ENCODE measurements at regions not wholly inside any gene's neighbourhood (a gene's known extent, or its start where the extent isn't known, plus 50 kb on each side); places are given as distances from the start of the nearest gene placed in this dataset.

DNA sequence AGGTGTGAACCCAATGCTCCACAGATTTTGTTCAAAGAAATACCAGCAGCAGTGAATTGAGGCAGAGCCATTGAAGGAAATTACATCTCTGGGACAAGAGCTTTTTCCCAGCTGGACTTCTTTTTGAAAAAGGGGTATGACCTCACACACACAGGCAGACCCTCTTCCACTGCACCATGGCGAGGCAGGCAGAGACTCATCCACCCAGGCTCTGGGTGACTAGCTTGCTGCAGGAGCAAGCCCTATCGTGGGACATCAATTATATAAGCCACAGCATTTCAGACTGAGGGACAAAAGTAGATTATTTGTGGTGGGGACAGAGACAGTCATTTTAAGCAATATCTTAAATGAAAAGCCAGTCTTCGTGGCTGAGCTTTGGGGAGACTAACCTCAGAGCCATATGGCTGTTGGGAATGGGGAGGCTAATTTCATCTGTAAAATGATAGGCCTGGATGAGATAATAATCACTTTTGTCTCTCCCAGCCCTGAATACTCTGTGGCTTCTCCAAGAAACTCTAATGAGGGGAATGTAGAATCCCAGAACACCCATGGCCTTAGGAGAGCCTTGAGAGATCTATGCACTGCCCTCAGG is 113.1 kb upstream of the TNC start:
- no peak overlapping the region for H3K27ac Mint-ChIP-seq
- POLR2A ChIA-PET, result no interaction called here
- H3K4me1 Mint-ChIP-seq, result peaks cover 5% of the 10 kb centered on the region
- DNase-seq (ENCODE audit: low spot score) (no peak), ATAC-seq (no peak)
- H3K4me3 Mint-ChIP-seq, result no peak overlapping the region
- CTCF ChIA-PET, result interaction anchor here (0.6 kb wide), 1 partner anchor 551 kb away, joined by 3 read pairs; no protein-coding TSS in a partner anchor
- H3K27me3 Mint-ChIP-seq (ENCODE audit: low read depth), result peaks cover 16% of the 10 kb centered on the region
- no peak for TF ChIP-seq TCF7 (CRISPR knock-in tag; IDR thresholded peaks at IDR 0.05; ENCODE audit: low read depth)
- TF ChIP-seq FOXK1 (CRISPR knock-in tag; IDR thresholded peaks at IDR 0.05), result no peak
- no peak for TF ChIP-seq SP1 (CRISPR knock-in tag; conservative IDR thresholded peaks at IDR 0.05)
- no peak for TF ChIP-seq ZNF396 (CRISPR knock-in tag; IDR thresholded peaks at IDR 0.05; ENCODE audit: borderline replicate concordance)
- TF ChIP-seq OVOL2 (CRISPR knock-in tag; IDR thresholded peaks at IDR 0.05; ENCODE audit: borderline replicate concordance), result no peak
- no peak for TF ChIP-seq NFATC4 (CRISPR knock-in tag; IDR thresholded peaks at IDR 0.05)
- TF ChIP-seq EMX1 (CRISPR knock-in tag; IDR thresholded peaks at IDR 0.05), result no peak
- no peak for TF ChIP-seq SMAD3 (CRISPR knock-in tag; IDR thresholded peaks at IDR 0.05; ENCODE audit: borderline replicate concordance)
- no peak for TF ChIP-seq SOX15 (CRISPR knock-in tag; IDR thresholded peaks at IDR 0.05)
- no peak for TF ChIP-seq TEAD1 (CRISPR knock-in tag; IDR thresholded peaks at IDR 0.05)
- no peaks in the 10 kb centered on the region for H3K9me3 Mint-ChIP-seq
- H3K36me3 Mint-ChIP-seq, result no peaks in the 10 kb centered on the region

DNA sequence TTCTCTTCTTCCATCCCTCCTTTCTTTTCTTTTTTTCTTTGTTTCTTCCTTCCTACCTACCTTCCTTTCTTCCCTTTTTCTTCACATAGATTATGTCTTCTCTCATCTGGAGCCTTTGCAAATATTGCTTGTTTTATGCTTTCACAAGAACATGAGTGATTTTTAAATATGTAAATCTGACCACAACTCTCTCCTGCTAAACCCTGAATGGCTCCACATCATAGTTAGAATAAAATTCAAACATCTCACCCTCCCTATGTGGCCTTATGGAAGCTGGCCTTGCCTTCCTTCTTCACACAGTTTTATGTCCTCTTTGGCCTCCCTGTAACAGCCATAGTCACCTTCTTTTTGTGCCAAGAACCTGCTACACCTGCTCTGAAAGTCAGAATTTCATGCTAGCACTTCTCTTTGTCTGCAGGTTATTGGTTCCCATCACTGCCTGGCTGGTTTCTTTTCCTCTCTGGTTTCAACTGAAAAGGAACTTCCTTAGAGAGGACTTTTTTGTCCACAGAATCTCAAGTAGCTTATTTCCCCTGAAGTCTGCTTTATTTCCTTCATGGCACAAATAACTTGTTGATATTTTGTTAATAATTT is 114.3 kb upstream of the TNC start:
- no peaks in the 10 kb centered on the region for H3K36me3 Mint-ChIP-seq
- peaks cover 17% of the 10 kb centered on the region for H3K27me3 Mint-ChIP-seq (ENCODE audit: low read depth)
- H3K4me1 Mint-ChIP-seq, result peaks cover 5% of the 10 kb centered on the region
- ATAC-seq (no peak), DNase-seq (ENCODE audit: low spot score) (no peak)
- CTCF ChIA-PET, result no interaction called here
- no peaks in the 10 kb centered on the region for H3K9me3 Mint-ChIP-seq
- no peak overlapping the region for H3K27ac Mint-ChIP-seq
- H3K4me3 Mint-ChIP-seq, result no peak overlapping the region
- TF ChIP-seq, protein P1, sequence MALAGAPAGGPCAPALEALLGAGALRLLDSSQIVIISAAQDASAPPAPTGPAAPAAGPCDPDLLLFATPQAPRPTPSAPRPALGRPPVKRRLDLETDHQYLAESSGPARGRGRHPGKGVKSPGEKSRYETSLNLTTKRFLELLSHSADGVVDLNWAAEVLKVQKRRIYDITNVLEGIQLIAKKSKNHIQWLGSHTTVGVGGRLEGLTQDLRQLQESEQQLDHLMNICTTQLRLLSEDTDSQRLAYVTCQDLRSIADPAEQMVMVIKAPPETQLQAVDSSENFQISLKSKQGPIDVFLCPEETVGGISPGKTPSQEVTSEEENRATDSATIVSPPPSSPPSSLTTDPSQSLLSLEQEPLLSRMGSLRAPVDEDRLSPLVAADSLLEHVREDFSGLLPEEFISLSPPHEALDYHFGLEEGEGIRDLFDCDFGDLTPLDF (CRISPR knock-in tag; IDR thresholded peaks at IDR 0.05), result no peak
- TF ChIP-seq, protein P2, sequence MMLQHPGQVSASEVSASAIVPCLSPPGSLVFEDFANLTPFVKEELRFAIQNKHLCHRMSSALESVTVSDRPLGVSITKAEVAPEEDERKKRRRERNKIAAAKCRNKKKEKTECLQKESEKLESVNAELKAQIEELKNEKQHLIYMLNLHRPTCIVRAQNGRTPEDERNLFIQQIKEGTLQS (CRISPR knock-in tag; conservative IDR thresholded peaks at IDR 0.05), result no peak
- TF ChIP-seq, protein P3, sequence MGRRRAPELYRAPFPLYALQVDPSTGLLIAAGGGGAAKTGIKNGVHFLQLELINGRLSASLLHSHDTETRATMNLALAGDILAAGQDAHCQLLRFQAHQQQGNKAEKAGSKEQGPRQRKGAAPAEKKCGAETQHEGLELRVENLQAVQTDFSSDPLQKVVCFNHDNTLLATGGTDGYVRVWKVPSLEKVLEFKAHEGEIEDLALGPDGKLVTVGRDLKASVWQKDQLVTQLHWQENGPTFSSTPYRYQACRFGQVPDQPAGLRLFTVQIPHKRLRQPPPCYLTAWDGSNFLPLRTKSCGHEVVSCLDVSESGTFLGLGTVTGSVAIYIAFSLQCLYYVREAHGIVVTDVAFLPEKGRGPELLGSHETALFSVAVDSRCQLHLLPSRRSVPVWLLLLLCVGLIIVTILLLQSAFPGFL (CRISPR knock-in tag; IDR thresholded peaks at IDR 0.05; ENCODE audit: borderline replicate concordance), result no peak
- TF ChIP-seq FOXJ3 (CRISPR knock-in tag; IDR thresholded peaks at IDR 0.05; ENCODE audit: borderline replicate concordance) (no peak), RORB (CRISPR knock-in tag; IDR thresholded peaks at IDR 0.05) (no peak), TCF7 (CRISPR knock-in tag; IDR thresholded peaks at IDR 0.05; ENCODE audit: low read depth) (no peak), PRRX2 (CRISPR knock-in tag; IDR thresholded peaks at IDR 0.05) (no peak), EMX1 (CRISPR knock-in tag; IDR thresholded peaks at IDR 0.05) (no peak), KAT7 (CRISPR knock-in tag; IDR thresholded peaks at IDR 0.05; ENCODE audit: borderline replicate concordance) (no peak), HMGA2 (CRISPR knock-in tag; IDR thresholded peaks at IDR 0.05) (no peak), NFE2L1 (CRISPR knock-in tag; IDR thresholded peaks at IDR 0.05) (no peak), ZNF416 (CRISPR knock-in tag; IDR thresholded peaks at IDR 0.05) (no peak), TEAD1 (CRISPR knock-in tag; IDR thresholded peaks at IDR 0.05) (no peak), ATF1 (CRISPR knock-in tag; IDR thresholded peaks at IDR 0.05) (no peak), NFYB (CRISPR knock-in tag; conservative IDR thresholded peaks at IDR 0.05; ENCODE audit: low read depth) (no peak)
- TF ChIP-seq, protein P4, sequence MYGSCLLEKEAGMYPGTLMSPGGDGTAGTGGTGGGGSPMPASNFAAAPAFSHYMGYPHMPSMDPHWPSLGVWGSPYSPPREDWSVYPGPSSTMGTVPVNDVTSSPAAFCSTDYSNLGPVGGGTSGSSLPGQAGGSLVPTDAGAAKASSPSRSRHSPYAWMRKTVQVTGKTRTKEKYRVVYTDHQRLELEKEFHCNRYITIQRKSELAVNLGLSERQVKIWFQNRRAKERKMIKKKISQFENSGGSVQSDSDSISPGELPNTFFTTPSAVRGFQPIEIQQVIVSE (CRISPR knock-in tag; IDR thresholded peaks at IDR 0.05; ENCODE audit: borderline replicate concordance), result no peak
- TF ChIP-seq, protein P5, sequence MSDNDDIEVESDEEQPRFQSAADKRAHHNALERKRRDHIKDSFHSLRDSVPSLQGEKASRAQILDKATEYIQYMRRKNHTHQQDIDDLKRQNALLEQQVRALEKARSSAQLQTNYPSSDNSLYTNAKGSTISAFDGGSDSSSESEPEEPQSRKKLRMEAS (CRISPR knock-in tag; IDR thresholded peaks at IDR 0.05), result no peak
- POLR2A ChIA-PET, result no interaction called here
